ENCODE measurements at regions not wholly inside any gene's neighbourhood (a gene's known extent, or its start where the extent isn't known, plus 50 kb on each side); places are given as distances from the start of the nearest gene placed in this dataset.

GRCh38 chr13:73937441-73937840 is 196.8 kb downstream of the KLF12 start:
- peaks cover 21% of the 10 kb centered on the region for H3K4me1 ChIP-seq (ENCODE audit: insufficient read depth, low read length, severe bottlenecking)
- no peak overlapping the region for H3K4me2 ChIP-seq (ENCODE audit: low read length)
- no peaks in the 10 kb centered on the region for H3K9me2 ChIP-seq (ENCODE audit: low read depth, low read length)
- H3K27me3 ChIP-seq (ENCODE audit: insufficient read depth, low read length) = no peaks in the 10 kb centered on the region
- H3K9me3 ChIP-seq (ENCODE audit: low read length) = no peaks in the 10 kb centered on the region
- no peak overlapping the region for H2AFZ ChIP-seq (ENCODE audit: low read length)
- H3K27ac ChIP-seq (ENCODE audit: low read depth, low read length, poor library complexity, severe bottlenecking) = no peak overlapping the region
- no peaks in the 10 kb centered on the region for H3F3A ChIP-seq (ENCODE audit: insufficient read depth, low read length)
- H3K4me3 ChIP-seq (ENCODE audit: low read depth, low read length, poor library complexity, severe bottlenecking) = no peak overlapping the region
- no peaks in the 10 kb centered on the region for H3K79me2 ChIP-seq (ENCODE audit: insufficient read depth, low read length)
- H3K9ac ChIP-seq (ENCODE audit: low read length) = no peak overlapping the region
- no peaks in the 10 kb centered on the region for H4K20me1 ChIP-seq (ENCODE audit: insufficient read depth, low read length)
- TF ChIP-seq EZH2 (IDR thresholded peaks at IDR 0.05; ENCODE audit: borderline replicate concordance, low read length) (no peak), CTCF (IDR thresholded peaks at IDR 0.05; ENCODE audit: low read length) (no peak)
- H3K36me3 ChIP-seq (ENCODE audit: insufficient read depth, low read length) = peaks cover 17% of the 10 kb centered on the region; the same call in 1 of the 2 replicates

GRCh38 chr13:73935991-73936390 is 198.2 kb downstream of the KLF12 start:
- Histone ChIP-seq H3K4me3 (ENCODE audit: low read depth, low read length, poor library complexity, severe bottlenecking) (no peak overlapping the region), H3K9me2 (ENCODE audit: low read depth, low read length) (no peaks in the 10 kb centered on the region), H4K20me1 (ENCODE audit: insufficient read depth, low read length) (no peaks in the 10 kb centered on the region), H3K27me3 (ENCODE audit: insufficient read depth, low read length) (no peaks in the 10 kb centered on the region), H3K9ac (ENCODE audit: low read length) (no peak overlapping the region), H2AFZ (ENCODE audit: low read length) (no peak overlapping the region), H3K79me2 (ENCODE audit: insufficient read depth, low read length) (no peaks in the 10 kb centered on the region), H3K9me3 (ENCODE audit: low read length) (no peaks in the 10 kb centered on the region), H3F3A (ENCODE audit: insufficient read depth, low read length) (no peaks in the 10 kb centered on the region), H3K4me2 (ENCODE audit: low read length) (no peak overlapping the region), H3K4me1 (ENCODE audit: insufficient read depth, low read length, severe bottlenecking) (peaks cover 18% of the 10 kb centered on the region), H3K27ac (ENCODE audit: low read depth, low read length, poor library complexity, severe bottlenecking) (no peak overlapping the region), H3K36me3 (ENCODE audit: insufficient read depth, low read length) (peaks cover 9% of the 10 kb centered on the region; the same call in 1 of the 2 replicates)
- TF ChIP-seq CTCF (IDR thresholded peaks at IDR 0.05; ENCODE audit: low read length) = no peak
- TF ChIP-seq EZH2 (IDR thresholded peaks at IDR 0.05; ENCODE audit: borderline replicate concordance, low read length) = no peak

- H3K27me3 ChIP-seq (ENCODE audit: insufficient read depth, low read length) = no peaks in the 10 kb centered on the region
- no peaks in the 10 kb centered on the region for H4K20me1 ChIP-seq (ENCODE audit: insufficient read depth, low read length)
- peaks cover 6% of the 10 kb centered on the region for H3K4me1 ChIP-seq (ENCODE audit: insufficient read depth, low read length, severe bottlenecking)
- no peak overlapping the region for H3K9ac ChIP-seq (ENCODE audit: low read length)
- H3K4me2 ChIP-seq (ENCODE audit: low read length) = no peak overlapping the region
- H3K27ac ChIP-seq (ENCODE audit: low read depth, low read length, poor library complexity, severe bottlenecking) = no peak overlapping the region
- H2AFZ ChIP-seq (ENCODE audit: low read length) = no peak overlapping the region
- H3K9me2 ChIP-seq (ENCODE audit: low read depth, low read length) = no peaks in the 10 kb centered on the region
- no peak overlapping the region for H3K4me3 ChIP-seq (ENCODE audit: low read depth, low read length, poor library complexity, severe bottlenecking)
- peaks cover 9% of the 10 kb centered on the region; the same call in 1 of the 2 replicates for H3K36me3 ChIP-seq (ENCODE audit: insufficient read depth, low read length)
- no peaks in the 10 kb centered on the region for H3K79me2 ChIP-seq (ENCODE audit: insufficient read depth, low read length)
- no peaks in the 10 kb centered on the region for H3K9me3 ChIP-seq (ENCODE audit: low read length)
- TF ChIP-seq EZH2 (IDR thresholded peaks at IDR 0.05; ENCODE audit: borderline replicate concordance, low read length) (no peak), CTCF (IDR thresholded peaks at IDR 0.05; ENCODE audit: low read length) (no peak)
- no peaks in the 10 kb centered on the region for H3F3A ChIP-seq (ENCODE audit: insufficient read depth, low read length)
Measured at GRCh38 chr13:73934771-73935170, 199.4 kb downstream of the KLF12 start.
